Stimulated activated CD8-positive, alpha-beta memory T cell treated with anti-CD3 and anti-CD28 coated beads, Interleukin-15, amount 100 ng/mL, for 1 hour (primary cell): ENCODE measurements at regions not wholly inside any gene's neighbourhood (a gene's known extent, or its start where the extent isn't known, plus 50 kb on each side); places are given as distances from the start of the nearest gene placed in this dataset.
"Not testable (repeated sequence)": the region's sequence is repeated elsewhere in the genome, so short reads cannot be mapped to it uniquely, and the experiment has no call there.

ENCODE experiments used
- DNase-seq: peaks from one replicate; pipeline ENCODE4 v3.0.0-alpha.2; 2020; ENCODE audit warnings: low read depth

- no peak for DNase-seq
Observed at GRCh38 chr12:89155826-89156225, 196.5 kb downstream of the DUSP6 start.

- DNase-seq = no peak
Observed at GRCh38 chr12:89154743-89155499, 197.4 kb downstream of the DUSP6 start.

GRCh38 chr12:89153341-89153740 is 199.0 kb downstream of the DUSP6 start:
- DNase-seq = no peak

- no peak for DNase-seq
Observed at GRCh38 chr12:89151536-89151935, 200.8 kb downstream of the DUSP6 start.

GRCh38 chr12:89150789-89151188 is 201.5 kb downstream of the DUSP6 start:
- DNase-seq = not testable (repeated sequence)

- DNase-seq = no peak
Observed at GRCh38 chr12:89140602-89141238, 211.6 kb downstream of the DUSP6 start.

DNA sequence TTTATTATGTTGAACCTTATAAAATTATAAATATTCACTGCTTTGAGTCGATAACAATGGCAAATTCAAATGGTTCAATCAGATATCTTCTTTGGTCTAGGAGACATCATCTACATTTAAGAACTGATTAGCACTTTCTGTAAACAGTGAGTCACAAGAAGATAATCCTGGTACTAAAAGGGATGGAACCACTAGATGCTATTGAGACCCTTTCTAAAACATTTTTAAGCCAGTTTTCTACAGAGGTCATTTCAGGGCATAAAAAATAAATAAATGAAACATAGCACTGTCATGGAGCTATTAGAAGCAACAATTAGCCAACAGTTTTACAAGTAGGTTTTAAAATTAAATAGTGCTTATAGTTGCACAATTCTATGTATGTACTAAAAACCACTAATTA is 212.2 kb downstream of the DUSP6 start:
- no peak for DNase-seq

DNA sequence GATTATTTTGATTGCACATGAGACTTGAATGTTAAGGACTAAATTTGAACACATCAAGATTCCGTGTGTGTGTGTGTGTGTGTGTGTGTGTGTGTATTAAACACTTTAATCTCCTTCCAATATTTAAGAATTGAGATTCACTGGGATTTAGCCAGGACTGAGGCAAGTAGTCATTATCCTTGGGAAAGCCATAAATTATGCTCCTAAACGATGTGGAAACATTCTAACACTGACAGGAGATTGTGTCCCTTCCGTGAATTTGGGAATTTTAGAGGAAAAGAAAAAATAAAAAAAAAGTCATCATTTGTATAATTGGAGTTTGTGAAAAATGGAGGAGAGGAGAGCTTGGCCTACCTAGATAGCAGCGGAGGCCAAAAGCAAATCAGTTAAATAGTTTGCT is 212.9 kb downstream of the DUSP6 start:
- no peak for DNase-seq

GRCh38 chr12:89138048-89138852 is 214.1 kb downstream of the DUSP6 start:
- no peak for DNase-seq

DNA sequence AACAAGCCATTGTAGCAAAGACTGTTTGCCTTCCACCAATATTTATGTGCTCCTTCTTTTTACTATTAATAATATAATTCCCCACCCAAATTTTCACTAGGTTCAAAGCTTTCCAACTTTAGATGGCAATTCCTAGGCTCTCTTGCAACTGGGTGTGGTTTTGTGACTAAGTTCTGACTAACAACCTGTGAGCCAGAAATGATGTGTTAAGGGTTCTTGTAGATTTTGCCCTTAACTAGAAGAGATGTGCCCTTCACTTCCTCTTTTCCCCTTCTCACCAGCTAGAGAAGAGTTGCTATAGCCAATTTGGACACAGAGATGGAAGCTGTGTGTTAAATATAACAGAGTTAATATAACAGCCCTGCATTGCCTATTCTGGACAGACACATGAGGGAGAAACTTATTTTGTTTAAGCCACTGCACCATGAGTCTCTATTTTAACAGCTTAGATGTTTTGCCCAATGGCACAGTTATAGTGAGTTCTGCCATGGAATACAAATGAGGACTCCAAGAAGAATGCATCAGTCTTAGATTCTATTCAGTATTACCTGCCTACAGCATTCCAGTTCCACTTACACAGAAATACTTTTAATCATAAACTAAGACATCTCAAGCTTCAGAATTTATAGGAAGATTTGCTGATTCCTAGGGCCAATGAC is 216.2 kb downstream of the DUSP6 start:
- DNase-seq = no peak

DNA sequence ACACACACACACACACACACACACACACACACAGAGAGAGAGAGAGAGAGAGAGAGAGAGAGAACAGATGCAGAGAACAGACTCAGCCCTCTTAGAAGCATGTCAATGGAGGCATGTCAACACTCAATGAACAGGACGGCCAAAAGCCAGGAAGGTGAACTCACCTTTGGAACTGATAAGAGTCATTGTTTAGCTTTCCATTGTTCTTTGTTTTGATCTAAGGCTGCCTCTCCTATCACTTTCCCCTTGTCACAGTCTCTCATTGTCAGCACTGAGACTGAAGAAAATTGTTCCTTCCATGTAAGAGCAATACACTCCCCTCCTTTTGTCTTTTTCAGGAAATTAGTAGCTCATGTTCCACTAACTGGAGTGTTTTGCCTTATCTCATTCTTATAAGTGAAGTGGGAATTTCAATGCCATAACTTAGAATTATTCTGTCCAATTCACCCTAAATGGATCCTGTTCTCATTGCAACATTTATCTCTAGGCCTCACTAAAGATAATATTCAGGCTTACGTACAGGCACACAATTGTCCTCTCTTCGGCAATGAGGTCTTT is 218.0 kb downstream of the DUSP6 start:
- no peak for DNase-seq

DNA sequence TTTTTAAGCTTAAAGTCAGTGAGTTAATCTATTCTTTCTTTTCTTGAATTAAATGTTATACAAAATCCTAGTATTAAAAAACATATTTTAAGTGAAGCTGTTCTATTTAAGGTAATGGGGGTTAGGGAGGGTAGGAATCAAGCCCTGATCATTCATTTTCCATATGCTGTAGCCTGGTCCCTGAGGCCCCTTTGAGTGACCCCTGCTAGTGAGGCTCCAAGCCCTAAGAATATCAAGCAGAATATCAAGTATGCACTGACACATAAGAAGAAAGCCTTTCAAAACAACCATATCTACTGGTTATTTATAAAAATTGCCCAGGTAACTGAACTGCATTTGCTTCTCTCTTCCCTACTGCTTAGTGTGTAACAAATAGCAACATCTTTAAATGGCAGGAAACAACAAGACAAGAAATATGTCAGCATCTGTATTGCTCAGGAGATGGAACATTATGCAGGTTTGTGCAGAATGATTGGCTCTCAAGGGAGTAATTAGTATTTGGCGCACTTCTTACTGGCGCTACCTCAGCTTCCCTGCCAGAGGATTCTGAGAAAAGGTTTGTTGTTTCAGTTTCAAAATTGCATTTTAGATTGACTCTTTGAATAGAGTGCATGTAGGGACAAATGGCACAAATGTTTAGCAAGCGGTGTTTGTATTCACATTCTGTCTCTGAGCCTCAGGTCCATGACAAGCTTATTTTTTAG is 223.0 kb downstream of the DUSP6 start:
- no peak for DNase-seq

GRCh38 chr12:89126712-89127111 is 225.6 kb downstream of the DUSP6 start:
- no peak for DNase-seq

- no peak for DNase-seq
Observed at GRCh38 chr12:89122852-89123251, 229.4 kb downstream of the DUSP6 start.

GRCh38 chr12:89117448-89118034 is 234.8 kb downstream of the DUSP6 start:
- DNase-seq = no peak

DNA sequence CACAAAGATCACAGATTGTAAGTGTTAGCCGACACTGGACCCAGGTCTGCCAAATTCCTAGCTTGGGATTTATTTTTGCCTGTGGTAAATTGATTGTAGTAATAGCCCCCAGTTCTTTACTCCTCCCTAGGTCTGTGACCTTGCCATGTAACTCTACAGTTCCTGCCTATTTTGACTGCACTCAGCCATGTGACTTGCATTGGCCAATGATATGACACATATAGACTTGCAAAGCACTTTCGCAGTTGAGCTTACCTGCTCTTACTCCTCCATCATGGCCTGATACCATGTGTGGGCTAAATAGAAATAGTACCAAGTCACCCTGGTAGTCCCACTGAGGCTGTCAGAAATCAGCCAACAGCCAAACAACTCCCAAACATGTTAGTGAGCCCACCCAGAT is 240.3 kb downstream of the DUSP6 start:
- no peak for DNase-seq

DNA sequence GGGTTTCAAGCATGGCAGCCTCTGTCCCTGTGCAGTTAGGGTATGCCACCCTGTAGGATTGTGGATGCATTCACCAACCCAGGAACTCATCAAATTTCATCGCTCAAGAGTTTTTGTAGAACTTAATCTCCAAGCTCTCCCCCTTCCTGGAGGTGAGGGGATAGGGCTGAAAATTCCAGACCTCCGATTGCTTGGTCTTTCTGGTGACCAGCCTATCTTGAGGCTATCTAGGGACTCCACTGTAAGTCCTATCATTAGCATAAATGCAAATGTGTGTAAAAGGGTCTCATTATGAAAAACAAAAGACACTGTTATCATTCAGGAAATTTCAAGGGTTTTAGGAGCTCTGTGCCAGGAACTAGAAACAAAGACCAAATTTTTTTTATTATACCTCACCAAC is 244.0 kb downstream of the DUSP6 start:
- DNase-seq = no peak

DNA sequence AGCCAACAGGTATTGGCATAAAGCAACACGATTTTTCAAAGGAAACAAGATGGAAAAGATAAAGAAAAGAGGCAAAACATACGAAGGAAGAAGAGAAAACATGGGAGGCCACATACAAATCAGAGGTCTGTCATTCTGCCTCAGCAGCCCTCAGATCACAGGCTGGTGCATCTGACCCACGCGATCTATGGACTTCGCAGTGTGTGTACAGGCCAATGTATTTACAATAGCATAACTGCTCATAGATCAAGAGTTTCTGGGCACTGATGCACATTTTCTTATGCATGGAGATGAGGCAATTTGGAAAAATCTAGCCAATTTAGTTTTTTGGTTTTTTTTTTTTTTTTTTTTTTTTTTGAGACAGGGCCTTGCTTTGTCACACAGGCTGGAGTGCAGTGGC is 245.4 kb downstream of the DUSP6 start:
- no peak for DNase-seq

DNA sequence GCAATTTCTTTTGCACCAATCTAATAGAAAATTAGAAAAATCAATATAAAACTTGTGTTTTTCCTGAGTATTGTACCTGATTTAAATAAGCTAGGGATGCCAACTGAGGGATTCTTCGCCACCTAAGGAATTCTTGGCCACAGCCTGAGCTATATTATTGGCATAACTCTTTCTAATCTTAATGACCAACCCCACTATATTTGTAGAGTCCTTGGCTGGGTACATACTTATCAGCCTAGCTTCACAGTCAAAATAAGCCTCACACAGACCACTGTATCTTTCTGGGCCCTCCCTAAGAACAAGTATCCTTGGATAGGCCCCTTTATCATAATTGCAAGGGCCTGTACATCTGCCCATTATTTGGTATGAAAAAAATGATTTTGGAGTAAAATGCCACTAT is 247.1 kb downstream of the DUSP6 start:
- no peak for DNase-seq

- no peak for DNase-seq
Observed at GRCh38 chr12:89103831-89104230, 248.5 kb downstream of the DUSP6 start.

DNA sequence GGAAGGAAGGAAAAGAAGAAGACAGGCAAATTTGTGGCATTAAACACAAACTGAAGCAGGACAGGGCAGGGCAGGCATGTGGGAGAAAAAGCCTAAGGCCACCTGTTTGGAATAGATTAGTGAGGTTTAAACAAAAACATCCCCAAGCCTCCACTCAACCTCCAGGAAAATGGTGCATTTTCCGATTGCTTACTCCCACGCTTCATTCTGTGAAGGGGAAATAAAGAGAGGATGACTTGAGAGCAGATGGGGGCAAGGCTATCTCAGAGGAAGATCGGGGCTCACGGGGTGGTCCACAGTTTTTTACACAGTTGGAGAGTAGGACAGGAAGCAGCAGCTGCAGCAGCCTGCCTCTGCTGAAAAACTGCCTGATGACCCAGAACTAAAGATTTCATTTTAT is 250.9 kb downstream of the DUSP6 start:
- no peak for DNase-seq
